Testis (tissue), 2 donors: ENCODE measurements at regions not wholly inside any gene's neighbourhood (a gene's known extent, or its start where the extent isn't known, plus 50 kb on each side); places are given as distances from the start of the nearest gene placed in this dataset.

Experiments used
- POLR2A ChIP-seq: fragments of 450-650 bp; IDR thresholded peaks from one replicate; pipeline ENCODE4 v1.6.1; 2017; ENCODE audit warnings: antibody characterized with exemption, mild to moderate bottlenecking, moderate library complexity
- TF ChIP-seq, protein P1 (sequence below), 3 experiments: fragments of 450-650 bp in 2 of 3; fragments of 200-600 bp in 1 of 3; sonication (generic) in 1 of 3; IDR thresholded peaks; one replicate each; pipeline ENCODE4 v1.5.1; 2016 to 2019; ENCODE audit warnings: antibody characterized with exemption in 3 of 3, mild to moderate bottlenecking in 2 of 3, moderate library complexity in 1 of 3

DNA sequence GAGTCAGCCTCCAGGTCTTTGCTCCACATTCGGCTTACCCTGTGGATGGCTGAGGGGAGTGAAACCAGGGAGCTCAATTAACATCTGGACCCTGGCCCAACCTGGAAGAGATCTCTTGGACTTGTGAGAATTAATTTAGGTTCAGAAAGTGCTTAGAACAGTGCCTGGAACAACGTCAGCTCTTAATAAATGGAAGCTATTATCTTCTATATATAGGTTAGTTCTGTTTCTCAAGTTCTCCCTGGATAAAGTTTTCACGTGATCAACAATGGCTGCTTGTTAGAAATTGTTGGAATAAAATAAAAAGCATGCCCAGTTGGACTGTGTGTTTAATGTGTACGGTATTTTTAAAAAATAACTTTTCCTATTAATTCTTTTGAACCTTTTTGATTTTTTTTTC is 80.8 kb downstream of the TRIML1 start:
- TF ChIP-seq, protein P1, sequence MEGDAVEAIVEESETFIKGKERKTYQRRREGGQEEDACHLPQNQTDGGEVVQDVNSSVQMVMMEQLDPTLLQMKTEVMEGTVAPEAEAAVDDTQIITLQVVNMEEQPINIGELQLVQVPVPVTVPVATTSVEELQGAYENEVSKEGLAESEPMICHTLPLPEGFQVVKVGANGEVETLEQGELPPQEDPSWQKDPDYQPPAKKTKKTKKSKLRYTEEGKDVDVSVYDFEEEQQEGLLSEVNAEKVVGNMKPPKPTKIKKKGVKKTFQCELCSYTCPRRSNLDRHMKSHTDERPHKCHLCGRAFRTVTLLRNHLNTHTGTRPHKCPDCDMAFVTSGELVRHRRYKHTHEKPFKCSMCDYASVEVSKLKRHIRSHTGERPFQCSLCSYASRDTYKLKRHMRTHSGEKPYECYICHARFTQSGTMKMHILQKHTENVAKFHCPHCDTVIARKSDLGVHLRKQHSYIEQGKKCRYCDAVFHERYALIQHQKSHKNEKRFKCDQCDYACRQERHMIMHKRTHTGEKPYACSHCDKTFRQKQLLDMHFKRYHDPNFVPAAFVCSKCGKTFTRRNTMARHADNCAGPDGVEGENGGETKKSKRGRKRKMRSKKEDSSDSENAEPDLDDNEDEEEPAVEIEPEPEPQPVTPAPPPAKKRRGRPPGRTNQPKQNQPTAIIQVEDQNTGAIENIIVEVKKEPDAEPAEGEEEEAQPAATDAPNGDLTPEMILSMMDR (IDR thresholded peaks at IDR 0.05), result no peak
- no peak for TF ChIP-seq POLR2A
